ENCODE measurements at regions not wholly inside any gene's neighbourhood (a gene's known extent, or its start where the extent isn't known, plus 50 kb on each side); places are given as distances from the start of the nearest gene placed in this dataset.

DNA sequence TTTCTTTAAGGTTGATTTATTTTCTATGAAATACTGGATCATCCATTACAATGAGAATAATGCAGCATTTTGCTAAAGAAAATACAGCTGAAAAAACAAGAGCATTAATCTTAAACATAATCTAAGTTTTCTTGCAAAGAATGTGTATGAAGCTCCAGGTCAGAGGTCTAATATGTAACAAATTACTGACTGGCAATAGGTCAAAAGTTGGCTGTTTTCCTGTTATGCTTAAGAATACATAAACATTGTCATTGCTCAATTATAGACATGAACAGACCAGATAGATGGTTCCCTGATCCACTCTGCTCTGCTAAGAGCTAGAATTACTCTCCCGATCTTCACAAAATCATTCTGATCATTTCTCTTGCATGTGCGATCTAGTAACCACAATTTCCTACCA, 718.6 kb downstream of the PDHA2 start:
- no peak for TF ChIP-seq CTCF (conservative IDR thresholded peaks at IDR 0.05; ENCODE audit: control insufficient read depth, insufficient read depth, low read depth, low read length)
- no peak overlapping the region for H3K4me3 ChIP-seq (ENCODE audit: control insufficient read depth, low read depth, low read length)
- no peak for DNase-seq (ENCODE audit: low read depth)

DNA sequence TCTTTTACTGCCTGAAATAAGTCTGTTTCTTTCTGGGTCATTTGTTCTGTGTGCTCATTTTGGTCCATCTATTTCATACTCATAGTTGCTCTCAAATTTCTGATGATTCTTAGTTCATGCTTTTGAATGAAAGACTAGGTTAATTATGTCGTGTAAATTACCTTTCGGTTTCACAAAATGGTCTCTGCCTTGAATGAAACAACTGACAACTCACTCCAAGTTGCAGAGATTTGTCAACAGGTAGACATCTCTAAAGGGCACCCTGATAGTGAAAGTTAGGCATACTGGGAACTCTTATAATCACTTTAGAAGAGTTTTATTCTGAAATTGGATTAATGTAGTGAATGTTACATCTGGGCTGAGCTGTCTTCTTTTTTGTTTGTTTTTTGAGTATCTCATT, 726.9 kb downstream of the PDHA2 start:
- no peak overlapping the region for H3K4me3 ChIP-seq (ENCODE audit: control insufficient read depth, low read depth, low read length)
- no peak for DNase-seq (ENCODE audit: low read depth)
- TF ChIP-seq CTCF (conservative IDR thresholded peaks at IDR 0.05; ENCODE audit: control insufficient read depth, insufficient read depth, low read depth, low read length) = no peak

DNA sequence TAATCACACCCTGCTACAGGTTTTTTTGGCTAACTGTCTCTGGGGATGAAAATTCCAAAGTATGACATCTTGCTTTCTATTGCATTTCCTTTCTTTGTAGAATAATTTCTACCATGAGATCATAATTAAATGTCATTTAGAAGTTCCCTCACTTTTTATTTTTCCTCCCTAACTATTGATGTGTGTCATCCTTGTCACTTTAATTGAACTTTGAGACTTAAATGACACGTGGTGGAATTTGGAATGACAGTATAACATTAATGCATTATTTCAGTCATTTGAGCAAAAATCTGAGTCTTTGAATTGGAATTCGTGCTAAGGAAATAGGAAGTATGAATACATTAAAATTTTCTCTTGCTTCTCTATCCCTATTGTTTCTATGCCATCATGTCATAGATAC, 745.4 kb downstream of the PDHA2 start:
- no peak for TF ChIP-seq CTCF (conservative IDR thresholded peaks at IDR 0.05; ENCODE audit: control insufficient read depth, insufficient read depth, low read depth, low read length)
- no peak for DNase-seq (ENCODE audit: low read depth)
- no peak overlapping the region for H3K4me3 ChIP-seq (ENCODE audit: control insufficient read depth, low read depth, low read length)

GRCh38 chr4:96593422-96593821, 753.5 kb downstream of the PDHA2 start:
- no peak for TF ChIP-seq CTCF (conservative IDR thresholded peaks at IDR 0.05; ENCODE audit: control insufficient read depth, insufficient read depth, low read depth, low read length)

DNA sequence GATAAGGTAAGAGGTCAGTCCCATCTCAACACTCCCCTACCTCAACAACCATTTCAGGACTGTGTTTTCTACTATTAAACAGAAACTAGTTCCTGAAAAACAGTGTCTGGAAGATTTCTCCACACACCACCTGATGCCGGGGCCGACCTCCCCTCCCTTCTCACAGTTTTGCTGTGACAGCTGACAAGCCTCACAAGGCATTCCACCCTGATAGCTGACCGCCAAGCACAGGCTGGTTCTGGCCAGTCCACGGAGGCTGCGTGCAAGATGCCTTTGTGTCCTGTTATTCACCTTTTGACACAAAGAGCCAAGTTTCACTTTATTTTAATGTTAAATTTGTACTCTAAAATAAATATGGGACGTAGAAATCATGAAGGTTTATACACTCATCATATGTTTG, 758.6 kb downstream of the PDHA2 start:
- H3K4me3 ChIP-seq (ENCODE audit: control insufficient read depth, low read depth, low read length) = no peak overlapping the region
- no peak for DNase-seq (ENCODE audit: low read depth)
- no peak for TF ChIP-seq CTCF (conservative IDR thresholded peaks at IDR 0.05; ENCODE audit: control insufficient read depth, insufficient read depth, low read depth, low read length)

More at GRCh38 chr4:96593422-96593821, 753.5 kb downstream of the PDHA2 start:
- no peak for DNase-seq (ENCODE audit: low read depth)
- no peak overlapping the region for H3K4me3 ChIP-seq (ENCODE audit: control insufficient read depth, low read depth, low read length)

DNA sequence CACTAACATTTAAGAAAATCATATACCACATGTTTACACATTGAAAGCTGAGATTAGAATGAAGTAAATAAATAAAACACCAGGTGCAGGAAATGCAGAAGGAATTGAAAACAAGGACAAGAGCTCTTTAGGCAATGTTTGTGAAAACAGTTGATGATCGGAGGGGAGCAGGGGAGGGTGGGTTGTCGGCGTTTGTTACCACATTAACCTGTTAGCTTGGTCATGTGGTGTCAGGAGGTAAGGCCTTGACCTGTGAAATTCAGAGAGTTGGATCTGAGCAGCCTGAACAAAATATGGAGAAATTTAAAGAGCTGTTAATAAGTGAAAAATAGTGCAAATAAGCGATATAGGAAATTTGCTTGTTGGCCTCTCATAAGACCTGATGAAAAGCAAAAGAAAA, 759.9 kb downstream of the PDHA2 start:
- no peak for TF ChIP-seq CTCF (conservative IDR thresholded peaks at IDR 0.05; ENCODE audit: control insufficient read depth, insufficient read depth, low read depth, low read length)
- DNase-seq (ENCODE audit: low read depth) = no peak
- no peak overlapping the region for H3K4me3 ChIP-seq (ENCODE audit: control insufficient read depth, low read depth, low read length)

DNA sequence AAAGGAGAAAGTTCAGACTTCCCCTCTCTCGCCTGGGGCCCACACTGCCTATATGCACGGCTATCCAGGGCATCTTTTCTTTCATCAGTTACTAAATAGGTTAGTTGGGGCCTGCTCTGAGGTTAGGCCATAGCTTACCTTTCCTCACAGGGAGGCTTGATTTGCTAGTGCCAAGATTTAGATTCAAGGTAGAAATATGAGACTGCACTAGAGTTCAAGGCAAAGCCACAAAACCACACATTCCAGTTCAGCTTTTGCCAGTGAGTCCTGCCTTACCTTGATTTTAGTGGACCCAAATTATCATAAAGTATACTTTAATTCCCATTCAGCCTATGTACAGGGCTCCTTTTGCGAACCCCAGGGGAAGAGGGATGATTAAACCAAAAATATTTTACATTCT, 762.8 kb downstream of the PDHA2 start:
- no peak for TF ChIP-seq CTCF (conservative IDR thresholded peaks at IDR 0.05; ENCODE audit: control insufficient read depth, insufficient read depth, low read depth, low read length)
- DNase-seq (ENCODE audit: low read depth) = no peak

More for the DNA sequence above, 762.8 kb downstream of the PDHA2 start:
- H3K4me3 ChIP-seq (ENCODE audit: control insufficient read depth, low read depth, low read length) = no peak overlapping the region

All from fibroblast of mammary gland (primary cell).